ENCODE measurements at regions not wholly inside any gene's neighbourhood (a gene's known extent, or its start where the extent isn't known, plus 50 kb on each side); places are given as distances from the start of the nearest gene placed in this dataset.

DNA sequence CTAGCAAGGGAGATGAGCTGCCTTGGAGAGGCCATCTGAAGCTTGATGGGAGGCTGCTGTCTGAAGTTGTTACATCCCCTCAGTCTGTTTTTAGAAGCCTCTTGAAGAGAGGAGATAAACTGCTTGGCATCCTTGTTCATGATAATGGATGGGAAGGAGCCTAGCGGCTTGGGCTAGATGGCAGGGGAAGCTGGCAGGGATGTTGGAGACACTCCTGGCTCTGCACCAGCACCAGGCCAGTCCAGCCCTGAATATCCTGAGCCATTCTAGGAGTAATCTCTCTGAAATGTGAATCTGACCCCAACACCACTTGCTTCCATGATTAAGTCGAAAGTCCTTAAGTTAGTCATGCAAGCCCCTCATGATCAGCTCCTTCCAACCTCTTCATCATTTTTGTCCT is 310.5 kb downstream of the NSG2 start:
- H3K9ac ChIP-seq (ENCODE audit: low read depth, low read length, poor library complexity, severe bottlenecking): no peak overlapping the region
- no peaks in the 10 kb centered on the region for H3K79me2 ChIP-seq (ENCODE audit: insufficient read depth, low read length)
- no peak overlapping the region for H3K4me2 ChIP-seq (ENCODE audit: low read depth, low read length, poor library complexity, severe bottlenecking)
- H3K36me3 ChIP-seq (ENCODE audit: insufficient read depth, low read length): no peaks in the 10 kb centered on the region
- no peaks in the 10 kb centered on the region for H4K20me1 ChIP-seq (ENCODE audit: insufficient read depth, low read length, poor library complexity, severe bottlenecking)
- no peak overlapping the region for H3K4me3 ChIP-seq (ENCODE audit: low read length, poor library complexity, severe bottlenecking)
- TF ChIP-seq EZH2phosphoT487 (IDR thresholded peaks at IDR 0.05; ENCODE audit: borderline replicate concordance): no peak
- H3K9me3 ChIP-seq (ENCODE audit: insufficient read depth, low read depth, low read length): no peaks in the 10 kb centered on the region
- no peaks in the 10 kb centered on the region for H3K4me1 ChIP-seq (ENCODE audit: insufficient read depth, low read length, poor library complexity, severe bottlenecking)
- no peaks in the 10 kb centered on the region for H3K27me3 ChIP-seq (ENCODE audit: insufficient read depth, low read length, poor library complexity, severe bottlenecking)
- H2AFZ ChIP-seq (ENCODE audit: low read length): no peak overlapping the region
- no peaks in the 10 kb centered on the region for H3K9me2 ChIP-seq (replicated peaks; ENCODE audit: low read depth, low read length)
- H3F3A ChIP-seq (ENCODE audit: low read depth): no peaks in the 10 kb centered on the region

GRCh38 chr5:174356536-174356935 is 311.0 kb downstream of the NSG2 start:
- Histone ChIP-seq H3K27me3 (ENCODE audit: insufficient read depth, low read length, poor library complexity, severe bottlenecking) (no peaks in the 10 kb centered on the region), H3K79me2 (ENCODE audit: insufficient read depth, low read length) (no peaks in the 10 kb centered on the region), H3K9me2 (replicated peaks; ENCODE audit: low read depth, low read length) (no peaks in the 10 kb centered on the region), H3K36me3 (ENCODE audit: insufficient read depth, low read length) (no peaks in the 10 kb centered on the region), H3F3A (ENCODE audit: low read depth) (no peaks in the 10 kb centered on the region), H3K4me2 (ENCODE audit: low read depth, low read length, poor library complexity, severe bottlenecking) (no peak overlapping the region), H2AFZ (ENCODE audit: low read length) (no peak overlapping the region), H4K20me1 (ENCODE audit: insufficient read depth, low read length, poor library complexity, severe bottlenecking) (no peaks in the 10 kb centered on the region), H3K4me3 (ENCODE audit: low read length, poor library complexity, severe bottlenecking) (no peak overlapping the region), H3K4me1 (ENCODE audit: insufficient read depth, low read length, poor library complexity, severe bottlenecking) (no peaks in the 10 kb centered on the region), H3K9ac (ENCODE audit: low read depth, low read length, poor library complexity, severe bottlenecking) (no peak overlapping the region), H3K9me3 (ENCODE audit: insufficient read depth, low read depth, low read length) (no peaks in the 10 kb centered on the region)
- no peak for TF ChIP-seq EZH2phosphoT487 (IDR thresholded peaks at IDR 0.05; ENCODE audit: borderline replicate concordance)
- no peak for TF ChIP-seq CTCF (conservative IDR thresholded peaks at IDR 0.05; ENCODE audit: low read length)

DNA sequence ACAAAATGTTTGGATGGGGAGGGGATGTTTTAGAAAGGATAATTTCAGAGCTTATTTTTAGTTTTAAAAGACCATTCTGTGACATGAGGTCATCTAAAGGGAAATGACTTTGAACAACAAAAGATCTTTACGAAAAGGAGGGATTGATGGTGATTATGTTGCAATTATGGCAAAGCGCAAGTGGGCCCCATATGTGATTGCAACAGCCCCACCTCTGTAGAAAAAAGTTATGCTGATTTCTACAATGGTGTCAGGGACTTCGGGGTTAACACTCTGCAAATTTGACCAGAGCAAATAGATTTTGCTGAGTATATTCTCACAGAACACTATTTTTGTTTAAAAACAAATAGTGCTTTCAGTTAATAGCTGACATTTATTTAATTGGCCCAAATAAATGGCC is 312.8 kb downstream of the NSG2 start:
- Histone ChIP-seq H3K4me3 (ENCODE audit: low read length, poor library complexity, severe bottlenecking) (no peak overlapping the region), H4K20me1 (ENCODE audit: insufficient read depth, low read length, poor library complexity, severe bottlenecking) (no peaks in the 10 kb centered on the region), H3K79me2 (ENCODE audit: insufficient read depth, low read length) (no peaks in the 10 kb centered on the region), H3K4me1 (ENCODE audit: insufficient read depth, low read length, poor library complexity, severe bottlenecking) (no peaks in the 10 kb centered on the region), H3K27me3 (ENCODE audit: insufficient read depth, low read length, poor library complexity, severe bottlenecking) (no peaks in the 10 kb centered on the region), H3K9me3 (ENCODE audit: insufficient read depth, low read depth, low read length) (no peaks in the 10 kb centered on the region), H3K9me2 (replicated peaks; ENCODE audit: low read depth, low read length) (no peaks in the 10 kb centered on the region), H3K36me3 (ENCODE audit: insufficient read depth, low read length) (no peaks in the 10 kb centered on the region), H2AFZ (ENCODE audit: low read length) (no peak overlapping the region), H3K4me2 (ENCODE audit: low read depth, low read length, poor library complexity, severe bottlenecking) (no peak overlapping the region), H3K9ac (ENCODE audit: low read depth, low read length, poor library complexity, severe bottlenecking) (no peak overlapping the region), H3F3A (ENCODE audit: low read depth) (no peaks in the 10 kb centered on the region)
- TF ChIP-seq EZH2phosphoT487 (IDR thresholded peaks at IDR 0.05; ENCODE audit: borderline replicate concordance) (no peak), CTCF (conservative IDR thresholded peaks at IDR 0.05; ENCODE audit: low read length) (no peak)

GRCh38 chr5:174359071-174359470 is 313.6 kb downstream of the NSG2 start:
- Histone ChIP-seq H4K20me1 (ENCODE audit: insufficient read depth, low read length, poor library complexity, severe bottlenecking) (no peaks in the 10 kb centered on the region), H3K9me2 (replicated peaks; ENCODE audit: low read depth, low read length) (no peaks in the 10 kb centered on the region), H2AFZ (ENCODE audit: low read length) (no peak overlapping the region), H3K9ac (ENCODE audit: low read depth, low read length, poor library complexity, severe bottlenecking) (no peak overlapping the region), H3K36me3 (ENCODE audit: insufficient read depth, low read length) (no peaks in the 10 kb centered on the region), H3K4me2 (ENCODE audit: low read depth, low read length, poor library complexity, severe bottlenecking) (no peak overlapping the region), H3K9me3 (ENCODE audit: insufficient read depth, low read depth, low read length) (no peaks in the 10 kb centered on the region), H3F3A (ENCODE audit: low read depth) (no peaks in the 10 kb centered on the region), H3K79me2 (ENCODE audit: insufficient read depth, low read length) (no peaks in the 10 kb centered on the region), H3K4me3 (ENCODE audit: low read length, poor library complexity, severe bottlenecking) (no peak overlapping the region), H3K4me1 (ENCODE audit: insufficient read depth, low read length, poor library complexity, severe bottlenecking) (no peaks in the 10 kb centered on the region), H3K27me3 (ENCODE audit: insufficient read depth, low read length, poor library complexity, severe bottlenecking) (no peaks in the 10 kb centered on the region)
- TF ChIP-seq EZH2phosphoT487 (IDR thresholded peaks at IDR 0.05; ENCODE audit: borderline replicate concordance) (no peak), CTCF (conservative IDR thresholded peaks at IDR 0.05; ENCODE audit: low read length) (no peak)

Measured in Loucy (cell line).